Stomach smooth muscle (tissue), 2 donors: ENCODE measurements at regions not wholly inside any gene's neighbourhood (a gene's known extent, or its start where the extent isn't known, plus 50 kb on each side); places are given as distances from the start of the nearest gene placed in this dataset.
A peak's percentile ranks its signal among the peaks of the same experiment; 100 is the strongest.
"Not testable (repeated sequence)": the region's sequence is repeated elsewhere in the genome, so short reads cannot be mapped to it uniquely, and the experiment has no call there.

Experiments used
- H3K27ac ChIP-seq: one replicate; pipeline ENCODE4 v1.7.0; 2013; ENCODE audit warnings: mild to moderate bottlenecking, low read length, inconsistent platforms
- H3K27me3 ChIP-seq, 2 donors: one replicate each; pipeline ENCODE4 v1.7.0; 2013; ENCODE audit warnings: low read length in 2 of 2; ENCODE audit not compliant: insufficient read depth in 2 of 2, control insufficient read depth in 1 of 2
- H3K36me3 ChIP-seq, 2 donors: one replicate each; pipeline ENCODE4 v1.7.0; 2013; ENCODE audit warnings: low read length in 2 of 2; ENCODE audit not compliant: control insufficient read depth in 2 of 2, insufficient read depth in 2 of 2
- H3K4me1 ChIP-seq: one replicate; pipeline ENCODE4 v1.7.0; 2013; ENCODE audit warnings: low read length; ENCODE audit not compliant: control insufficient read depth, insufficient read depth
- H3K4me3 ChIP-seq, 2 donors: one replicate each; pipeline ENCODE4 v1.7.0; 2013; ENCODE audit warnings: low read length in 2 of 2
- H3K9ac ChIP-seq, 2 donors: one replicate each; pipeline ENCODE4 v1.7.0; 2013; ENCODE audit warnings: low read length in 2 of 2, mild to moderate bottlenecking in 1 of 2
- H3K9me3 ChIP-seq, 2 donors: one replicate each; pipeline ENCODE4 v1.7.0; 2013; ENCODE audit warnings: low read length in 2 of 2; ENCODE audit not compliant: control insufficient read depth in 2 of 2
- donor health status: healthy.
- donor health status: Pancreatic carcinoma.

DNA sequence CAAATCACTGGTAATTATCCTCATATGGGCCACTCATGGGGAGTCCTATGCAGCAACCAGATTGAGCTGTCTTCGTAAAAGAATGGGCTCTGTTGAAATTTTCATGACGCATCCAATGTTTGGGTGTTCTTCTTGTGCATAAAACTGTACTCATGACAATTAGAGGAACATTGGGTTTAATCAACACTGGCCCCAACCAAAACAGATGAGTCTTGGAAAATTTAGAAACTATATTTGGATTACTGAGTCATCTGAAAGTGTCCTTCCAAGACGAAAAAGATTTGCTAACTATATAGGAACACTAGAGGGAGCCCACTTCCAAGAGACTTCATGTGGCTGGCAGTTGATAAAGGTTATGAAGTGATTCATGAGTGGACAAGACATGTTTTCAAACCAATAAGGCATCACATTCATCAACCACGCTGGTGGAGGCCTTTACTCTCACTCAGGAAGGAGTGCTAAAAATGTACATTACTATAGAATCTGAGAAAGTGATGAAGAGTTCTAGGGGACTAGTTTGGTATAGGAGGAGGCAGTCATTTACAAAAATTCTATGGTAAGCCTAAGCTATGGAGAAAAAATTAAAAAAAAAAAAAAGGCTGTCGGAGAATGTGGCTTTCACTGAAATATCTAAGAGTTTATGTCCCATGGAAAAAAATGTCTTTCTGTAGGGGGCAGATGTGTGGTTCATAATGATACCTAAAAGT lies 313.5 kb downstream of the PRDM9 start:
- H3K9ac ChIP-seq = no peak overlapping the region
- no peaks in the 10 kb centered on the region for H3K36me3 ChIP-seq
- H3K4me1 ChIP-seq = no peaks in the 10 kb centered on the region
- H3K9me3 ChIP-seq = no peaks in the 10 kb centered on the region
- no peak overlapping the region for H3K4me3 ChIP-seq
- no peak overlapping the region for H3K27ac ChIP-seq
- no peaks in the 10 kb centered on the region for H3K27me3 ChIP-seq

- no peaks in the 10 kb centered on the region for H3K4me1 ChIP-seq
- H3K4me3 ChIP-seq = no peak overlapping the region
- H3K27ac ChIP-seq = no peak overlapping the region
- H3K9ac ChIP-seq = no peak overlapping the region
- no peaks in the 10 kb centered on the region for H3K36me3 ChIP-seq
- H3K9me3 ChIP-seq = no peaks in the 10 kb centered on the region
- no peaks in the 10 kb centered on the region for H3K27me3 ChIP-seq
Observed at GRCh38 chr5:23823521-23823920, 316.1 kb downstream of the PRDM9 start.

- no peaks in the 10 kb centered on the region for H3K36me3 ChIP-seq
- H3K27ac ChIP-seq = no peak overlapping the region
- no peak overlapping the region for H3K9ac ChIP-seq
- H3K4me3 ChIP-seq = no peak overlapping the region
- H3K27me3 ChIP-seq = no peaks in the 10 kb centered on the region
- H3K4me1 ChIP-seq = no peaks in the 10 kb centered on the region
- H3K9me3 ChIP-seq = no peaks in the 10 kb centered on the region
Observed at GRCh38 chr5:23825196-23825595, 317.8 kb downstream of the PRDM9 start.

GRCh38 chr5:23840083-23840482 lies 332.7 kb downstream of the PRDM9 start:
- Histone ChIP-seq H3K27ac (no peak overlapping the region), H3K27me3 (no peaks in the 10 kb centered on the region), H3K36me3 (no peaks in the 10 kb centered on the region), H3K4me3 (no peak overlapping the region), H3K9me3 (peaks cover 0 to 5% of the 10 kb centered on the region in 2 donors), H3K9ac (no peak overlapping the region), H3K4me1 (no peaks in the 10 kb centered on the region)

- no peak overlapping the region for H3K27ac ChIP-seq
Observed at GRCh38 chr5:23864786-23865185, 357.4 kb downstream of the PRDM9 start.

GRCh38 chr5:23877847-23878246 lies 370.4 kb downstream of the PRDM9 start:
- no peak overlapping the region for H3K4me3 ChIP-seq

More at GRCh38 chr5:23864786-23865185, 357.4 kb downstream of the PRDM9 start:
- no peaks in the 10 kb centered on the region for H3K27me3 ChIP-seq
- H3K9ac ChIP-seq = no peak overlapping the region
- H3K4me3 ChIP-seq = no peak overlapping the region
- H3K36me3 ChIP-seq = no peaks in the 10 kb centered on the region
- H3K9me3 ChIP-seq = no peaks in the 10 kb centered on the region
- H3K4me1 ChIP-seq = no peaks in the 10 kb centered on the region

DNA sequence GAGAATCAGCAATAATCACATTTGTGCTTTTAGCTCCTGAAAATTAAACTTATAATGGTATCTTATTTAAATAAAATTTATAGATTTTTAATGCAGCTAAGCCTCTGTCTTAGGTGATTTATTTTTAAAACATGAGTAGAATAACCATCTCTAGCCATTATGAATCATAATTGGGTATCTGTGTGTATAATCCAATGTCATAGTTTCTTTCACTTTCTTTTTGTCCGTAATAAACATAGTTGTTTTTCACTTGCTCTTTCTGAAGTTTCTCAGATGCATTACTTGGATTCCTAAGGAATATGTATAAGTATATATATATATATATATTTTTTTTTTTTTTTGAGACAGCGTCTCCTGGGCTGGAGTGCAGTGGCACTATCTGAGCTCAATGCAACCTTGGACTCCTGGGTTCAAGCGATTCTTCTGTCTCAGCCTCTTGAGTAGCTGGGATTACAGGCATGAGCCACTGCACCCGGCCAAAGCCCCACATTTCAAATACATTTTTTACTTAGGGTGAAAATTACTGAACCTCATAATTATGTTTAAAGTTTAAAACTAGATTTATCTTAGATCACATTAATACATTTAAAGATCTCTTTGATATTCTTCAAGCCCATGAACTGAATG lies 377.1 kb downstream of the PRDM9 start:
- Histone ChIP-seq H3K27ac (no peak overlapping the region), H3K27me3 (no peaks in the 10 kb centered on the region), H3K36me3 (no peaks in the 10 kb centered on the region), H3K4me3 (no peak overlapping the region), H3K4me1 (no peaks in the 10 kb centered on the region), H3K9me3 (no peaks in the 10 kb centered on the region), H3K9ac (no peak overlapping the region)

More at GRCh38 chr5:23877847-23878246, 370.4 kb downstream of the PRDM9 start:
- no peaks in the 10 kb centered on the region for H3K36me3 ChIP-seq
- H3K9ac ChIP-seq = no peak overlapping the region
- no peaks in the 10 kb centered on the region for H3K4me1 ChIP-seq
- H3K9me3 ChIP-seq = no peaks in the 10 kb centered on the region
- no peaks in the 10 kb centered on the region for H3K27me3 ChIP-seq
- no peak overlapping the region for H3K27ac ChIP-seq

GRCh38 chr5:23893561-23893960 lies 386.2 kb downstream of the PRDM9 start:
- Histone ChIP-seq H3K4me3 (no peak overlapping the region), H3K9ac (no peak overlapping the region), H3K27me3 (no peaks in the 10 kb centered on the region), H3K9me3 (no peaks in the 10 kb centered on the region), H3K27ac (no peak overlapping the region), H3K4me1 (no peaks in the 10 kb centered on the region), H3K36me3 (no peaks in the 10 kb centered on the region)

GRCh38 chr5:23895614-23896013 lies 388.2 kb downstream of the PRDM9 start:
- Histone ChIP-seq H3K36me3 (no peaks in the 10 kb centered on the region), H3K4me1 (no peaks in the 10 kb centered on the region), H3K9me3 (no peaks in the 10 kb centered on the region), H3K27ac (no peak overlapping the region), H3K4me3 (no peak overlapping the region), H3K27me3 (no peaks in the 10 kb centered on the region), H3K9ac (no peak overlapping the region)

GRCh38 chr5:23930985-23931384 lies 423.6 kb downstream of the PRDM9 start:
- Histone ChIP-seq H3K4me3 (no peak overlapping the region), H3K27me3 (no peaks in the 10 kb centered on the region), H3K9ac (no peak overlapping the region), H3K36me3 (no peaks in the 10 kb centered on the region), H3K27ac (no peak overlapping the region), H3K9me3 (no peaks in the 10 kb centered on the region), H3K4me1 (no peaks in the 10 kb centered on the region)

- not testable (repeated sequence) for H3K27ac ChIP-seq, H3K27me3 ChIP-seq, H3K9me3 ChIP-seq, H3K36me3 ChIP-seq, H3K4me1 ChIP-seq, H3K9ac ChIP-seq
- H3K4me3 ChIP-seq = peak overlapping the region in 1 of 2 donors; percentile 16
Observed at GRCh38 chr5:23951261-23951928, 444.0 kb downstream of the PRDM9 start.
